PFSK-1 (cell line): ENCODE measurements at regions not wholly inside any gene's neighbourhood (a gene's known extent, or its start where the extent isn't known, plus 50 kb on each side); places are given as distances from the start of the nearest gene placed in this dataset.

Experiments
- POLR2AphosphoS5 ChIP-seq: IDR thresholded peaks from 2 replicates; pipeline ENCODE4 v1.6.1; 2012; ENCODE audit warnings: low read depth, mild to moderate bottlenecking, control low read depth, low read length, moderate library complexity
- TAF1 ChIP-seq: IDR thresholded peaks from 2 replicates; pipeline ENCODE4 v1.6.1; 2012; ENCODE audit warnings: low read length, control low read depth, borderline replicate concordance; ENCODE audit not compliant: insufficient read depth
- TF ChIP-seq, protein P1 (sequence below), 2 experiments: IDR thresholded peaks; 2 replicates each; pipeline versions ENCODE4 v1.6.1 to v1.8.0; 2011 to 2012; ENCODE audit warnings: low read depth in 2 of 2, low read length in 2 of 2, control low read depth in 1 of 2, inconsistent platforms in 1 of 2, mild to moderate bottlenecking in 1 of 2, moderate library complexity in 1 of 2; ENCODE audit not compliant: insufficient read depth in 1 of 2

- TF ChIP-seq POLR2AphosphoS5 = no peak
- TF ChIP-seq TAF1 = no peak
- TF ChIP-seq, protein P1, sequence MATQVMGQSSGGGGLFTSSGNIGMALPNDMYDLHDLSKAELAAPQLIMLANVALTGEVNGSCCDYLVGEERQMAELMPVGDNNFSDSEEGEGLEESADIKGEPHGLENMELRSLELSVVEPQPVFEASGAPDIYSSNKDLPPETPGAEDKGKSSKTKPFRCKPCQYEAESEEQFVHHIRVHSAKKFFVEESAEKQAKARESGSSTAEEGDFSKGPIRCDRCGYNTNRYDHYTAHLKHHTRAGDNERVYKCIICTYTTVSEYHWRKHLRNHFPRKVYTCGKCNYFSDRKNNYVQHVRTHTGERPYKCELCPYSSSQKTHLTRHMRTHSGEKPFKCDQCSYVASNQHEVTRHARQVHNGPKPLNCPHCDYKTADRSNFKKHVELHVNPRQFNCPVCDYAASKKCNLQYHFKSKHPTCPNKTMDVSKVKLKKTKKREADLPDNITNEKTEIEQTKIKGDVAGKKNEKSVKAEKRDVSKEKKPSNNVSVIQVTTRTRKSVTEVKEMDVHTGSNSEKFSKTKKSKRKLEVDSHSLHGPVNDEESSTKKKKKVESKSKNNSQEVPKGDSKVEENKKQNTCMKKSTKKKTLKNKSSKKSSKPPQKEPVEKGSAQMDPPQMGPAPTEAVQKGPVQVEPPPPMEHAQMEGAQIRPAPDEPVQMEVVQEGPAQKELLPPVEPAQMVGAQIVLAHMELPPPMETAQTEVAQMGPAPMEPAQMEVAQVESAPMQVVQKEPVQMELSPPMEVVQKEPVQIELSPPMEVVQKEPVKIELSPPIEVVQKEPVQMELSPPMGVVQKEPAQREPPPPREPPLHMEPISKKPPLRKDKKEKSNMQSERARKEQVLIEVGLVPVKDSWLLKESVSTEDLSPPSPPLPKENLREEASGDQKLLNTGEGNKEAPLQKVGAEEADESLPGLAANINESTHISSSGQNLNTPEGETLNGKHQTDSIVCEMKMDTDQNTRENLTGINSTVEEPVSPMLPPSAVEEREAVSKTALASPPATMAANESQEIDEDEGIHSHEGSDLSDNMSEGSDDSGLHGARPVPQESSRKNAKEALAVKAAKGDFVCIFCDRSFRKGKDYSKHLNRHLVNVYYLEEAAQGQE (IDR thresholded peaks at IDR 0.05; ENCODE audit: insufficient read depth in 1 of 2, low read depth in 2 of 2, low read length in 2 of 2) = no peak
These were observed 1904.9 kb downstream of the PCDH7 start for GRCh38 chr4:32624943-32625603.
